ENCODE measurements at regions not wholly inside any gene's neighbourhood (a gene's known extent, or its start where the extent isn't known, plus 50 kb on each side); places are given as distances from the start of the nearest gene placed in this dataset.

- DNase-seq (ENCODE audit: insufficient read length, low spot score, missing footprints): no peak
- no peaks in the 10 kb centered on the region for H3K36me3 ChIP-seq (ENCODE audit: insufficient read depth, low read length)
- no peaks in the 10 kb centered on the region for H3K9me3 ChIP-seq (ENCODE audit: low read depth, low read length)
- H3K27ac ChIP-seq (ENCODE audit: low read depth, low read length): no peak overlapping the region
- TF ChIP-seq CTCF (IDR thresholded peaks at IDR 0.05; ENCODE audit: extremely low read depth, low read depth, low read length): no peak
- H4K20me1 ChIP-seq (ENCODE audit: insufficient read depth, low read length): no peaks in the 10 kb centered on the region
- no peak overlapping the region for H2AFZ ChIP-seq (ENCODE audit: low read length)
- no peaks in the 10 kb centered on the region for H3K79me2 ChIP-seq (ENCODE audit: insufficient read depth, low read length)
- no peaks in the 10 kb centered on the region for H3K27me3 ChIP-seq (ENCODE audit: insufficient read depth, low read length)
- no peak overlapping the region for H3K4me3 ChIP-seq (ENCODE audit: insufficient read depth, low read length)
- H3K4me2 ChIP-seq (ENCODE audit: insufficient read depth, low read length): no peak overlapping the region
- peaks cover 3% of the 10 kb centered on the region for H3K4me1 ChIP-seq (ENCODE audit: insufficient read depth, low read length)
These were observed 442.2 kb downstream of the HDGFL1 start for GRCh38 chr6:23011615-23012014.

- no peaks in the 10 kb centered on the region for H3K9me3 ChIP-seq (ENCODE audit: low read depth, low read length)
- DNase-seq (ENCODE audit: insufficient read length, low spot score, missing footprints): peak; percentile 26
- peaks cover 3% of the 10 kb centered on the region for H3K4me1 ChIP-seq (ENCODE audit: insufficient read depth, low read length)
- no peak overlapping the region for H3K4me3 ChIP-seq (ENCODE audit: insufficient read depth, low read length)
- H3K27me3 ChIP-seq (ENCODE audit: insufficient read depth, low read length): no peaks in the 10 kb centered on the region
- TF ChIP-seq CTCF (IDR thresholded peaks at IDR 0.05; ENCODE audit: extremely low read depth, low read depth, low read length): no peak
- H4K20me1 ChIP-seq (ENCODE audit: insufficient read depth, low read length): no peaks in the 10 kb centered on the region
- no peak overlapping the region for H2AFZ ChIP-seq (ENCODE audit: low read length)
- H3K36me3 ChIP-seq (ENCODE audit: insufficient read depth, low read length): no peaks in the 10 kb centered on the region
- H3K27ac ChIP-seq (ENCODE audit: low read depth, low read length): no peak overlapping the region
- no peaks in the 10 kb centered on the region for H3K79me2 ChIP-seq (ENCODE audit: insufficient read depth, low read length)
- no peak overlapping the region for H3K4me2 ChIP-seq (ENCODE audit: insufficient read depth, low read length)
These were observed 444.4 kb downstream of the HDGFL1 start for GRCh38 chr6:23013776-23014175.

- no peak overlapping the region for H3K4me3 ChIP-seq (ENCODE audit: insufficient read depth, low read length)
- DNase-seq (ENCODE audit: insufficient read length, low spot score, missing footprints): no peak
- no peaks in the 10 kb centered on the region for H3K9me3 ChIP-seq (ENCODE audit: low read depth, low read length)
- no peaks in the 10 kb centered on the region for H3K79me2 ChIP-seq (ENCODE audit: insufficient read depth, low read length)
- no peak overlapping the region for H3K4me2 ChIP-seq (ENCODE audit: insufficient read depth, low read length)
- no peaks in the 10 kb centered on the region for H4K20me1 ChIP-seq (ENCODE audit: insufficient read depth, low read length)
- H3K36me3 ChIP-seq (ENCODE audit: insufficient read depth, low read length): no peaks in the 10 kb centered on the region
- no peak overlapping the region for H2AFZ ChIP-seq (ENCODE audit: low read length)
- peaks cover 3% of the 10 kb centered on the region for H3K4me1 ChIP-seq (ENCODE audit: insufficient read depth, low read length)
- no peaks in the 10 kb centered on the region for H3K27me3 ChIP-seq (ENCODE audit: insufficient read depth, low read length)
- no peak overlapping the region for H3K27ac ChIP-seq (ENCODE audit: low read depth, low read length)
- no peak for TF ChIP-seq CTCF (IDR thresholded peaks at IDR 0.05; ENCODE audit: extremely low read depth, low read depth, low read length)
These were observed 447.3 kb downstream of the HDGFL1 start for GRCh38 chr6:23016696-23017095.

GRCh38 chr6:23021487-23021886, 452.1 kb downstream of the HDGFL1 start:
- Histone ChIP-seq H3K4me1 (ENCODE audit: insufficient read depth, low read length) (no peaks in the 10 kb centered on the region), H3K27me3 (ENCODE audit: insufficient read depth, low read length) (no peaks in the 10 kb centered on the region), H3K9me3 (ENCODE audit: low read depth, low read length) (no peaks in the 10 kb centered on the region), H3K36me3 (ENCODE audit: insufficient read depth, low read length) (no peaks in the 10 kb centered on the region), H3K4me3 (ENCODE audit: insufficient read depth, low read length) (no peak overlapping the region), H3K79me2 (ENCODE audit: insufficient read depth, low read length) (no peaks in the 10 kb centered on the region), H4K20me1 (ENCODE audit: insufficient read depth, low read length) (no peaks in the 10 kb centered on the region), H3K4me2 (ENCODE audit: insufficient read depth, low read length) (no peak overlapping the region), H3K27ac (ENCODE audit: low read depth, low read length) (no peak overlapping the region), H2AFZ (ENCODE audit: low read length) (no peak overlapping the region)
- DNase-seq (ENCODE audit: insufficient read length, low spot score, missing footprints): no peak
- no peak for TF ChIP-seq CTCF (IDR thresholded peaks at IDR 0.05; ENCODE audit: extremely low read depth, low read depth, low read length)

Measured in osteoblast (primary cell).